ENCODE measurements at regions not wholly inside any gene's neighbourhood (a gene's known extent, or its start where the extent isn't known, plus 50 kb on each side); places are given as distances from the start of the nearest gene placed in this dataset.

DNA sequence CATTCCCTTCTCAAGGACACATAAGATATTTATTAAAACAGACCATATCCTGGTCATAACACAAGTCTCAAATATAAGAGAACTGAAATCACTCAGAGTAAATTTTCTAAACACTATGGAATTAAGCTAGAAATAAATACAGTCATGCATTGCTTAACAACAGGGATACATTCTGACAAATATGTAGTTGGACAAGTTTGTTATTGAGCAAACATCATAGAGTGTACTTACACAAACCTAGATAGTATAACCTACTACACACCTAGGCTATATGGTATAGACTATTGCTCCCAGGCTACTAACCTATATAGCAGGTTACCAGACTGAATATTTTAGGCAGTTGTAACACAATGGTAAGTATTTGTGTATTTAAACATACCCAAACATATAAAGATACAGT lies 104.0 kb downstream of the MIS18A start:
- no peak for TF ChIP-seq BMI1 (IDR thresholded peaks at IDR 0.05; ENCODE audit: borderline replicate concordance)
- TF ChIP-seq, protein P1, sequence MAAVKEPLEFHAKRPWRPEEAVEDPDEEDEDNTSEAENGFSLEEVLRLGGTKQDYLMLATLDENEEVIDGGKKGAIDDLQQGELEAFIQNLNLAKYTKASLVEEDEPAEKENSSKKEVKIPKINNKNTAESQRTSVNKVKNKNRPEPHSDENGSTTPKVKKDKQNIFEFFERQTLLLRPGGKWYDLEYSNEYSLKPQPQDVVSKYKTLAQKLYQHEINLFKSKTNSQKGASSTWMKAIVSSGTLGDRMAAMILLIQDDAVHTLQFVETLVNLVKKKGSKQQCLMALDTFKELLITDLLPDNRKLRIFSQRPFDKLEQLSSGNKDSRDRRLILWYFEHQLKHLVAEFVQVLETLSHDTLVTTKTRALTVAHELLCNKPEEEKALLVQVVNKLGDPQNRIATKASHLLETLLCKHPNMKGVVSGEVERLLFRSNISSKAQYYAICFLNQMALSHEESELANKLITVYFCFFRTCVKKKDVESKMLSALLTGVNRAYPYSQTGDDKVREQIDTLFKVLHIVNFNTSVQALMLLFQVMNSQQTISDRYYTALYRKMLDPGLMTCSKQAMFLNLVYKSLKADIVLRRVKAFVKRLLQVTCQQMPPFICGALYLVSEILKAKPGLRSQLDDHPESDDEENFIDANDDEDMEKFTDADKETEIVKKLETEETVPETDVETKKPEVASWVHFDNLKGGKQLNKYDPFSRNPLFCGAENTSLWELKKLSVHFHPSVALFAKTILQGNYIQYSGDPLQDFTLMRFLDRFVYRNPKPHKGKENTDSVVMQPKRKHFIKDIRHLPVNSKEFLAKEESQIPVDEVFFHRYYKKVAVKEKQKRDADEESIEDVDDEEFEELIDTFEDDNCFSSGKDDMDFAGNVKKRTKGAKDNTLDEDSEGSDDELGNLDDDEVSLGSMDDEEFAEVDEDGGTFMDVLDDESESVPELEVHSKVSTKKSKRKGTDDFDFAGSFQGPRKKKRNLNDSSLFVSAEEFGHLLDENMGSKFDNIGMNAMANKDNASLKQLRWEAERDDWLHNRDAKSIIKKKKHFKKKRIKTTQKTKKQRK (IDR thresholded peaks at IDR 0.05; ENCODE audit: low read depth, low read length): no peak
- no peak for TF ChIP-seq EGR1 (IDR thresholded peaks at IDR 0.05; ENCODE audit: borderline replicate concordance in 1 of 2, low read depth in 2 of 2, low read length in 2 of 2)
- no peak for TF ChIP-seq STAT3 (IDR thresholded peaks at IDR 0.05; ENCODE audit: low read depth, low read length)
- TF ChIP-seq, protein P2, sequence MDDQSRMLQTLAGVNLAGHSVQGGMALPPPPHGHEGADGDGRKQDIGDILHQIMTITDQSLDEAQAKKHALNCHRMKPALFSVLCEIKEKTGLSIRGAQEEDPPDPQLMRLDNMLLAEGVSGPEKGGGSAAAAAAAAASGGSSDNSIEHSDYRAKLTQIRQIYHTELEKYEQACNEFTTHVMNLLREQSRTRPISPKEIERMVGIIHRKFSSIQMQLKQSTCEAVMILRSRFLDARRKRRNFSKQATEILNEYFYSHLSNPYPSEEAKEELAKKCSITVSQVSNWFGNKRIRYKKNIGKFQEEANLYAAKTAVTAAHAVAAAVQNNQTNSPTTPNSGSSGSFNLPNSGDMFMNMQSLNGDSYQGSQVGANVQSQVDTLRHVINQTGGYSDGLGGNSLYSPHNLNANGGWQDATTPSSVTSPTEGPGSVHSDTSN (IDR thresholded peaks at IDR 0.05; ENCODE audit: insufficient replicate concordance, low read depth, low read length): no peak
- no peak for TF ChIP-seq NFIC (IDR thresholded peaks at IDR 0.05; ENCODE audit: low read depth, low read length)
- TF ChIP-seq ZZZ3 (IDR thresholded peaks at IDR 0.05; ENCODE audit: control insufficient read depth, insufficient read length, low read depth): no peak
- no peak for TF ChIP-seq TCF3 (IDR thresholded peaks at IDR 0.05; ENCODE audit: borderline replicate concordance, insufficient read depth, low read depth, low read length)
- no peak for TF ChIP-seq GABPA (IDR thresholded peaks at IDR 0.05; ENCODE audit: low read depth)
- TF ChIP-seq CBFB (IDR thresholded peaks at IDR 0.05; ENCODE audit: low read depth): no peak
- TF ChIP-seq EP300 (IDR thresholded peaks at IDR 0.05; ENCODE audit: borderline replicate concordance in 1 of 2, control insufficient read depth in 1 of 2, low read depth in 2 of 2, low read length in 2 of 2): no peak
- TF ChIP-seq MEF2B (IDR thresholded peaks at IDR 0.05; ENCODE audit: partially characterized antibody, poor library complexity, severe bottlenecking): no peak
- TF ChIP-seq, protein P3, sequence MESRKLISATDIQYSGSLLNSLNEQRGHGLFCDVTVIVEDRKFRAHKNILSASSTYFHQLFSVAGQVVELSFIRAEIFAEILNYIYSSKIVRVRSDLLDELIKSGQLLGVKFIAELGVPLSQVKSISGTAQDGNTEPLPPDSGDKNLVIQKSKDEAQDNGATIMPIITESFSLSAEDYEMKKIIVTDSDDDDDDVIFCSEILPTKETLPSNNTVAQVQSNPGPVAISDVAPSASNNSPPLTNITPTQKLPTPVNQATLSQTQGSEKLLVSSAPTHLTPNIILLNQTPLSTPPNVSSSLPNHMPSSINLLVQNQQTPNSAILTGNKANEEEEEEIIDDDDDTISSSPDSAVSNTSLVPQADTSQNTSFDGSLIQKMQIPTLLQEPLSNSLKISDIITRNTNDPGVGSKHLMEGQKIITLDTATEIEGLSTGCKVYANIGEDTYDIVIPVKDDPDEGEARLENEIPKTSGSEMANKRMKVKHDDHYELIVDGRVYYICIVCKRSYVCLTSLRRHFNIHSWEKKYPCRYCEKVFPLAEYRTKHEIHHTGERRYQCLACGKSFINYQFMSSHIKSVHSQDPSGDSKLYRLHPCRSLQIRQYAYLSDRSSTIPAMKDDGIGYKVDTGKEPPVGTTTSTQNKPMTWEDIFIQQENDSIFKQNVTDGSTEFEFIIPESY (IDR thresholded peaks at IDR 0.05): no peak
- no peak for TF ChIP-seq POLR2A (IDR thresholded peaks at IDR 0.05; ENCODE audit: low read depth, low read length)
- TF ChIP-seq KLF5 (IDR thresholded peaks at IDR 0.05; ENCODE audit: partially characterized antibody): no peak
- TF ChIP-seq EZH2 (IDR thresholded peaks at IDR 0.05; ENCODE audit: borderline replicate concordance, control insufficient read depth, low read depth, low read length): no peak
- H3K36me3 ChIP-seq (ENCODE audit: control insufficient read depth in 2 of 2, insufficient read depth in 2 of 2, low read length in 1 of 2): no peaks in the 10 kb centered on the region
- H3K9ac ChIP-seq (ENCODE audit: control insufficient read depth, insufficient read depth, low read length): no peak overlapping the region
- CTCF ChIA-PET: no interaction called here
- POLR2A ChIA-PET: no interaction called here
- H3K27me3 ChIP-seq (replicated peaks in 1 of 2; ENCODE audit: control insufficient read depth in 2 of 2, insufficient read depth in 2 of 2, low read length in 1 of 2): no peaks in the 10 kb centered on the region
- RAD21 ChIA-PET (ENCODE audit: unreplicated experiment): no interaction called here
- H3K4me2 ChIP-seq (ENCODE audit: control insufficient read depth, insufficient read depth): no peak overlapping the region
- H3K4me1 ChIP-seq (ENCODE audit: control insufficient read depth, insufficient read depth, low read length): no peaks in the 10 kb centered on the region
- no peaks in the 10 kb centered on the region for H3K79me2 ChIP-seq (ENCODE audit: control insufficient read depth, insufficient read depth, low read length)
- intact Hi-C loops (cut with micrococcal nuclease; ENCODE audit: unreplicated experiment): no loop called here
- H3K27ac ChIP-seq (ENCODE audit: control insufficient read depth, insufficient read depth): no peak overlapping the region
- no peaks in the 10 kb centered on the region for H4K20me1 ChIP-seq (ENCODE audit: control insufficient read depth, insufficient read depth)
- in situ Hi-C loops (cut with MboI): no loop called here
- BruUV-seq (replicated peaks): no TSS peak
- ATAC-seq (no peak), DNase-seq (ENCODE audit: low read depth, low spot score) (no peak), FAIRE-seq (no peak)
- H3K4me3 ChIP-seq: no peak overlapping the region
- H3K9me3 ChIP-seq (replicated peaks; ENCODE audit: control insufficient read depth, insufficient read depth, low read length): no peaks in the 10 kb centered on the region
- SMC1A ChIA-PET (ENCODE audit: uncharacterized antibody, unreplicated experiment): no interaction called here
- H2AFZ ChIP-seq (ENCODE audit: control insufficient read depth, low read depth, low read length): no peak overlapping the region
